ENCODE measurements at regions not wholly inside any gene's neighbourhood (a gene's known extent, or its start where the extent isn't known, plus 50 kb on each side); places are given as distances from the start of the nearest gene placed in this dataset.

DNA sequence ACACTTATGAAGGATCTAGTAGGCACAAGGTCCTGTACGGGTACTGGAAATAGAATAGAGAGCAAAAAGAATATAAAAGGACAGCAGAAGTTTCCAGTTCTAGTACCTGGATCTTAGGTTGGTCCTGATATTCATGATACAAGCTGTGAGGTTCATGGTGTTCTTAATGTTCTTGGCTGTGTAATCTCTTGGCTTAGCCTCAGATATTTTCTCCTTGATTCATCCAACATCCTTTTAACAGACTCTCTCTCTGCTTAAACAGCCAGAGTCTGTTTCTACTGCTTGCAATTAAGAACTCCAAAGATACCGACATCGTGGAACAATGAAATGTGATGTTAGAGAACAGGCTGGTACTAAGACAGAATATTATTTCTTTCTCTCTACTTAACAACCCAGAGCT, 49.9 kb downstream of the CNTN3 start:
- Mint-ChIP-seq H3K9me3 (ENCODE audit: unreplicated experiment) (no peaks in the 10 kb centered on the region), H3K4me3 (ENCODE audit: unreplicated experiment) (no peak overlapping the region), H3K36me3 (ENCODE audit: unreplicated experiment) (no peaks in the 10 kb centered on the region), H3K27me3 (ENCODE audit: unreplicated experiment) (no peaks in the 10 kb centered on the region), H3K4me1 (ENCODE audit: low read depth, unreplicated experiment) (peaks cover 5% of the 10 kb centered on the region), H3K27ac (ENCODE audit: unreplicated experiment) (no peak overlapping the region)
- no peak for DNase-seq
- no peak for TF ChIP-seq CTCF (IDR thresholded peaks at IDR 0.05; ENCODE audit: partially characterized antibody, unreplicated experiment)

GRCh38 chr3:74562558-74563269, 51.7 kb downstream of the CNTN3 start:
- H3K4me3 Mint-ChIP-seq (ENCODE audit: unreplicated experiment) = no peak overlapping the region
- no peaks in the 10 kb centered on the region for H3K36me3 Mint-ChIP-seq (ENCODE audit: unreplicated experiment)
- no peak for DNase-seq
- H3K4me1 Mint-ChIP-seq (ENCODE audit: low read depth, unreplicated experiment) = no peaks in the 10 kb centered on the region
- no peaks in the 10 kb centered on the region for H3K9me3 Mint-ChIP-seq (ENCODE audit: unreplicated experiment)
- no peak for TF ChIP-seq CTCF (IDR thresholded peaks at IDR 0.05; ENCODE audit: partially characterized antibody, unreplicated experiment)
- no peaks in the 10 kb centered on the region for H3K27me3 Mint-ChIP-seq (ENCODE audit: unreplicated experiment)
- no peak overlapping the region for H3K27ac Mint-ChIP-seq (ENCODE audit: unreplicated experiment)

DNA sequence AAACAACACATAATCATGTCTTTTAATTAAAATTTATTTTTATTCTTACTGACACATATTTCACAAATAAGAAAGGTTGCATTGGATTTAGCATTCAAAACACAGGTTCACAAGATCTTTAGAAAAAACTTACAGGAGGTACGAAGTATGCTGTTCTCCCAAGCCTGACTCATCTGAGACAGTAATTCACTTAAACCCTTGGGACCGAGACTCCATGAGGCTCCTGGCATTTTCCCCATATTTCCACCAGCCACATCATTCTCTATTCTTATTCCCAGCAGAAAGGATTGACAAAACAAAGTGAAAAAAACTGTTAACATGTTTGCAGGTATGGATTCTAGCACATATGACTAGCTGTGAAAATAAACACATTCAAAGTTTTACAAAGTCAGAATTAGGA, 52.6 kb downstream of the CNTN3 start:
- no peak for DNase-seq
- no peak overlapping the region for H3K4me3 Mint-ChIP-seq (ENCODE audit: unreplicated experiment)
- no peaks in the 10 kb centered on the region for H3K36me3 Mint-ChIP-seq (ENCODE audit: unreplicated experiment)
- no peaks in the 10 kb centered on the region for H3K9me3 Mint-ChIP-seq (ENCODE audit: unreplicated experiment)
- no peaks in the 10 kb centered on the region for H3K27me3 Mint-ChIP-seq (ENCODE audit: unreplicated experiment)
- no peaks in the 10 kb centered on the region for H3K4me1 Mint-ChIP-seq (ENCODE audit: low read depth, unreplicated experiment)
- no peak for TF ChIP-seq CTCF (IDR thresholded peaks at IDR 0.05; ENCODE audit: partially characterized antibody, unreplicated experiment)
- no peak overlapping the region for H3K27ac Mint-ChIP-seq (ENCODE audit: unreplicated experiment)

DNA sequence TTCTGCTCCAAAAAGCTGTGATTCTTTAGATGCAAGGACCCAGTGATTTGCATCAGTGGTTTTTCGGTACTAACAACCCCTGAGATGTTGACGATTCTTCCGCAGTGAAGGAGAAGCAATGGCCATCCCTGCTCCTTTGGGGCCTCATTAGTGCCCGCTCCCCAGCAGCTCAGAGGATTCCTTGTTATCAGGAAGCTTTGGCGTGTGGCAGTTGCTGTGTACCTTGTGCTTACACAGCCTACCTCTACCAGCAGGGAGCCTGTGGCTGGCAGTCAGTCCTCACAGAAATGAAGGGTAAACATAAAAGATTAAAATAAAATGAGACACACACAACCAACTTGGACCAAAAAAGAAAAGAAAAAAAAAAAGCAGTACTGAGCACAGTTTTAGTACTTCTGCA, 55.2 kb downstream of the CNTN3 start:
- Mint-ChIP-seq H3K27ac (ENCODE audit: unreplicated experiment) (no peak overlapping the region), H3K36me3 (ENCODE audit: unreplicated experiment) (no peaks in the 10 kb centered on the region), H3K9me3 (ENCODE audit: unreplicated experiment) (no peaks in the 10 kb centered on the region), H3K4me3 (ENCODE audit: unreplicated experiment) (no peak overlapping the region), H3K4me1 (ENCODE audit: low read depth, unreplicated experiment) (no peaks in the 10 kb centered on the region), H3K27me3 (ENCODE audit: unreplicated experiment) (no peaks in the 10 kb centered on the region)
- DNase-seq = no peak
- TF ChIP-seq CTCF (IDR thresholded peaks at IDR 0.05; ENCODE audit: partially characterized antibody, unreplicated experiment) = no peak

DNA sequence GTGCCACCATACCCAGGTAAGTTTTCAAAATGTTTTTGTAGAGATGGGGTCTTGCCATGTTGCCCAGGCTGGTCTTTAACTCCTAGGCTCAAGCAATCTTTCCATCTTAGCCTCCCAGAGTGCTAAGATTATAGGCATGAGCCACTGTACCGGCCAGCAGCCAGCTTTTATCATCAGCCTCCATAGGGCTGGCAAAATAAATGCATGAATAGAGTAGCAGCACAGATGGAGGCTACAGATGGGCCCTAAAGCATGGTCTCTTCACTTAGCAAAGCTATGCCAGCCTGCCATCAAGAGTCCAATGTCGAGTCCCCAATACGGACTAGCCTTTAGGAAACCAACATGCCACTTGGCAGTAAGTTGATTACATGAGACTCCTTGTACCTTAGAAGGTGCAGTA, 63.8 kb downstream of the CNTN3 start:
- DNase-seq = no peak
- Mint-ChIP-seq H3K27me3 (ENCODE audit: unreplicated experiment) (no peaks in the 10 kb centered on the region), H3K4me3 (ENCODE audit: unreplicated experiment) (no peak overlapping the region), H3K27ac (ENCODE audit: unreplicated experiment) (no peak overlapping the region), H3K4me1 (ENCODE audit: low read depth, unreplicated experiment) (no peaks in the 10 kb centered on the region), H3K36me3 (ENCODE audit: unreplicated experiment) (no peaks in the 10 kb centered on the region), H3K9me3 (ENCODE audit: unreplicated experiment) (no peaks in the 10 kb centered on the region)
- TF ChIP-seq CTCF (IDR thresholded peaks at IDR 0.05; ENCODE audit: partially characterized antibody, unreplicated experiment) = no peak
